Heart right ventricle (tissue), 16 donors: ENCODE measurements at regions not wholly inside any gene's neighbourhood (a gene's known extent, or its start where the extent isn't known, plus 50 kb on each side); places are given as distances from the start of the nearest gene placed in this dataset.

Experiments
- ATAC-seq, 8 donors: fragments of 200-7000 bp; cut with Tn5 transposase; one replicate each; pipeline ENCODE4 v1.9.1; 2020; ENCODE audit warnings: mild to moderate bottlenecking in 8 of 8, moderate library complexity in 8 of 8, moderate number of reproducible peaks in 1 of 8
- DNase-seq, 2 donors: peaks; one replicate each; pipeline ENCODE4 v3.0.0-alpha.2; 2020
- H3K27ac ChIP-seq, 10 donors: fragments of 200-600 bp; sonication (generic) in 2 of 10; one replicate each; pipeline versions ENCODE4 v1.5.0 to v1.8.0; 2020 to 2022; ENCODE audit warnings: mild to moderate bottlenecking in 3 of 10
- H3K27me3 ChIP-seq, 7 donors: fragments of 200-600 bp; one replicate each; pipeline ENCODE4 v1.8.0; 2021 to 2022; ENCODE audit warnings: mild to moderate bottlenecking in 2 of 7
- H3K36me3 ChIP-seq, 9 donors: fragments of 200-600 bp; sonication (generic) in 1 of 9; one replicate each; pipeline versions ENCODE4 v1.5.0 to v1.8.0; 2020 to 2022; ENCODE audit warnings: mild to moderate bottlenecking in 2 of 9
- H3K4me1 ChIP-seq, 9 donors: fragments of 200-600 bp; sonication (generic) in 1 of 9; one replicate each; pipeline versions ENCODE4 v1.5.0 to v1.8.0; 2020 to 2022; ENCODE audit warnings: mild to moderate bottlenecking in 4 of 9
- H3K4me3 ChIP-seq, 10 donors: fragments of 200-600 bp; sonication (generic) in 2 of 10; one replicate each; pipeline versions ENCODE4 v1.5.0 to v1.8.0; 2020 to 2022; ENCODE audit warnings: mild to moderate bottlenecking in 7 of 10, moderate library complexity in 2 of 10
- H3K9me3 ChIP-seq, 11 donors: fragments of 200-600 bp in 10 of 11; sonication (generic) in 2 of 11; one replicate each; pipeline versions ENCODE4 v1.5.0 to v1.8.0; 2013 to 2022; ENCODE audit warnings: mild to moderate bottlenecking in 2 of 11, control low read depth in 1 of 11, moderate library complexity in 1 of 11
- CTCF ChIP-seq, 9 donors: fragments of 200-600 bp; sonication (generic) in 2 of 9; IDR thresholded peaks; one replicate each; pipeline versions ENCODE4 v1.5.0 to v1.8.0; 2021 to 2022; ENCODE audit warnings: antibody characterized with exemption in 9 of 9, mild to moderate bottlenecking in 5 of 9, moderate library complexity in 1 of 9
- WGBS, 2 donors: extraction: QIAGEN DNeasy Blood & Tissue Kit; methylation state at CpG; one replicate each; pipeline ENCODE4 v1.1.7; 2013; ENCODE audit warnings: inconsistent platforms in 1 of 2; 5-methylcytosine and 5-hydroxymethylcytosine counted together
- intact Hi-C, 10 donors: fragments of 100-400 bp; cut with DNase I; formaldehyde crosslinking; loops; one replicate each; pipeline versions ENCODE4 v1.11.1 to v1.14.2; 2022
- donor health status: Arrhythmogenic right ventricular cardiomyopathy.
- donor health status: ischemic (EF 13 %, LVEDD 7.1; RV severe dilation, severe dysfunction).
- donor health status: healthy with polysubstance abuse.
- donor health status: DM: no; HTN: yes; CAD: no.
- donor health status: DM: no; HTN: no; CAD: no.
- donor health status: ischemic (EF 25% LVEDD 6.9; RV normal size, moderate dysfunction).
- donor health status: ischemic (EF 25% LVEDD 5.7; RV mildly dilated, moderate dysfunction).
- donor health status: healthy.
- donor health status: DM: yes; HTN: yes; CAD: no.
- donor health status: Ischemic cardiomyopathy.
- donor health status: ischemic (EF 35%, LVEDD 5.7; RV mildly dilated, moderate dysfunction).
- donor health status: nonischemic (EF 11% LVEDD 7.7; RV severe dilation, severe dysfunction).
- donor health status: DM: yes; HTN: yes; CAD: no.
- donor health status: PGD.
- donor health status: ischemic (EF 29% LVEDD 5.4; RV normal size, mild dysfunction).
- donor health status: nonischemic (EF 23%, LVEDD 6.1; RV moderate dilation, normal function).

GRCh38 chr14:106207316-106207715, 680.9 kb downstream of the TMEM121 start:
- H3K4me3 ChIP-seq = no peak overlapping the region
- intact Hi-C loops = no loop called here
- ATAC-seq = no peak
- H3K27ac ChIP-seq = no peak overlapping the region
- H3K9me3 ChIP-seq = no peaks in the 10 kb centered on the region
- 50 to 54% methylated on average over 1 of the region's 1 CpG for WGBS, 2 donors
- H3K27me3 ChIP-seq = peaks cover 0 to 48% (median 25%) of the 10 kb centered on the region in 7 donors
- no peaks in the 10 kb centered on the region for H3K36me3 ChIP-seq
- no peak for TF ChIP-seq CTCF (IDR thresholded peaks at IDR 0.05)
- H3K4me1 ChIP-seq = no peaks in the 10 kb centered on the region
- no peak for DNase-seq

- TF ChIP-seq CTCF (IDR thresholded peaks at IDR 0.05) = no peak
- DNase-seq (no peak), ATAC-seq (no peak)
- WGBS, 2 donors = 36 to 49% methylated on average over 2 of the region's 2 CpGs
- Histone ChIP-seq H3K4me1 (no peaks in the 10 kb centered on the region), H3K36me3 (no peaks in the 10 kb centered on the region), H3K9me3 (no peaks in the 10 kb centered on the region), H3K27ac (no peak overlapping the region), H3K27me3 (peaks cover 0 to 58% (median 30%) of the 10 kb centered on the region in 7 donors), H3K4me3 (no peak overlapping the region)
- intact Hi-C loops = no loop called here
These were observed 682.4 kb downstream of the TMEM121 start for GRCh38 chr14:106208794-106209193.

GRCh38 chr14:106209755-106210154, 683.4 kb downstream of the TMEM121 start:
- intact Hi-C loops = no loop called here
- ATAC-seq = no peak
- peaks cover 0 to 66% (median 31%) of the 10 kb centered on the region in 7 donors for H3K27me3 ChIP-seq
- H3K4me3 ChIP-seq = no peak overlapping the region
- TF ChIP-seq CTCF (IDR thresholded peaks at IDR 0.05) = no peak
- H3K36me3 ChIP-seq = no peaks in the 10 kb centered on the region
- 49 to 68% methylated on average over 7 of the region's 7 CpGs for WGBS, 2 donors
- DNase-seq = no peak
- no peaks in the 10 kb centered on the region for H3K9me3 ChIP-seq
- H3K4me1 ChIP-seq = no peaks in the 10 kb centered on the region
- no peak overlapping the region for H3K27ac ChIP-seq

GRCh38 chr14:106210650-106211049, 684.3 kb downstream of the TMEM121 start:
- Histone ChIP-seq H3K36me3 (no peaks in the 10 kb centered on the region), H3K27me3 (peaks cover 0 to 63% (median 29%) of the 10 kb centered on the region in 7 donors), H3K4me1 (no peaks in the 10 kb centered on the region), H3K27ac (no peak overlapping the region), H3K9me3 (no peaks in the 10 kb centered on the region), H3K4me3 (no peak overlapping the region)
- ATAC-seq = no peak
- no peak for TF ChIP-seq CTCF (IDR thresholded peaks at IDR 0.05)
- intact Hi-C loops = no loop called here
- DNase-seq = no peak
- 46 to 51% methylated on average over 7 of the region's 7 CpGs for WGBS, 2 donors
